GM19328 (cell line): ENCODE measurements at regions not wholly inside any gene's neighbourhood (a gene's known extent, or its start where the extent isn't known, plus 50 kb on each side); places are given as distances from the start of the nearest gene placed in this dataset.

Experiments
- ATAC-seq: cut with Tn5 transposase; IDR thresholded peaks from one replicate; pipeline ENCODE4 v1.9.1; 2021; ENCODE audit warnings: mild to moderate bottlenecking, moderate library complexity; ENCODE audit not compliant: unreplicated experiment

DNA sequence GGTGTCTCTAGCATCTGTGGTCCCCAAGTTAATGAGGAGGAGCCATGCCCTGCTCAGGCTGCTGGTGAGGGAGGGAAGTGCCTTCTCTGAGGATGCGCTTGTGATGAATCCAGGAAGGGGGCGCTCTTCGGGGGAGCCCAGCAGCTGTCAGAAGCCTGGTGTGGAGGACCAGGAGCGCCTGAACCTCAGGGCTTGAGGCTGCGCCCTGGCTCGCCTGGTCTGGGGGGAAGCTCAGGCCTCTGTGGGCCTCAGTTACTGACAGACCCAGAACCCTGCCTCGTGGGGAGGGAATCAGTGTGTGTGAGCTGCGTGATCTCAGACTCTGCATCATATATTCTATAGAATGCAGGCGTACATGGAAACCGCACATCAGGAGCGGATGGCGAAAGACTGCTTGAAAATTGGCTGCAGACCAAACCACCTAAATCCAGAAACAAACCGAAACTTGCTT lies 126.1 kb downstream of the SEC14L1 start:
- ATAC-seq: no peak

DNA sequence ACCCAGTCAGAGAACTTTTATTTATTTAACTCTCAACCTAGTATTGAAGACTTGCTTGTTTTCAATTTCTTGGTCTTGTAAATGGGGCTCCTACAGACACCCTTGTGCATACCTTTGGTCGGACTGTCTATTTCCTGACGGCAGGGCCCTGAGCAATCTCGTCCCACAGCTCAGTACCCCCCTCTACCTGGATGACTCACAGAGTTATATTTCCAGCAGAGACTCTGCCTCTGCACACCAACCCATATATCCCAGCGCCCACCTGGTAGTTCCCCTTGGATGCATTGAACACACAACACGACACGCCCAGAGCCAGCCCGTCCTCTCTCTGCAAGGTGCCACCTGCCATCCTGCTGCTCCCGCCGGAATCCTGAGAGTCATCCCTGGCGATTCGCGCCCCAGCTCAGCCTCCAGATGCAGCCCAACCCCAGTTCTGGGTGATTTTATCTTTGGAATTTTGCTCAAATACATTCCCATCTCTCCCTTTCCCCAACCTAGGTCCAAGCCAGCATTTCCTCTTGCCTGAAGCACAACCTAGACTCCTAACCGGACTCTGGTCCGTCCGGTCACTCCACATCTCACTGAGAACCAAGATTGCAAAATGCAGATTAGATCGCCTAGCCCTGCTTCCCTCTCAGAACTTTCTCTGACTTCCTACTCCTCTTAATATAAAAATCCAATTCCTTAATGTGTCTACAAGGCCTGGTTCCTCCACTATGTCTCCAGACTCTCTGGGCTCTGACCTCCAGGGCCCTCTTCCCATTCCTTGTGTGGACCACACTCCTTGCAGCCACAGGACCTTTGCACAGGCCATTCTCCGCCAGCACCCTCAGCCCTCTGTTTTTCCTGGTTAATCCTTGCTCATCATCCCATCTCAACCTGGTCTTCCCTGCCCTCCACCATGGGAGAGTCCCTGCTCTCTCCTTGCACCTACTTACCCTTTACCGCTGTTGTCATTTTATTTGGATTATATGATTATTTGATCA lies 129.2 kb downstream of the SEC14L1 start:
- no peak for ATAC-seq

DNA sequence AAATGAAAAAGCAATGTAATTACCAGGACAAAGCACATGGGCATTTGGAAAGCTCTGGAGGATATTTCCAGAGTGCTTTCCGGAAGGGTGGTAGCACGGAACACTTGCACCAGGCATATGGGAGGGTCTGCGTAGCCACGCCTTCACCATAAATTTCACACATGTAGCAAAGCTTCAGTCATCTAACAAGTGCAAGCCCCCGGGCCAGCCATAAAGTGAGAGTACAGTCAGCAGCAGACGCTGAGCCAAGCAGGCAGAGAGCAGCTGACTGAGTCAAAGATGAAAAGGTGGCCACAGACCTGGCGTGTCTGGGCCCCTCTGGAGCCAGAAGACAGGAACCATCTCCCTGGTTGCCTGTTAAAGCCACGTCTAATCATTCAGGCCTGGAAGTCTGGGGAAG lies 130.6 kb downstream of the SEC14L1 start:
- no peak for ATAC-seq

DNA sequence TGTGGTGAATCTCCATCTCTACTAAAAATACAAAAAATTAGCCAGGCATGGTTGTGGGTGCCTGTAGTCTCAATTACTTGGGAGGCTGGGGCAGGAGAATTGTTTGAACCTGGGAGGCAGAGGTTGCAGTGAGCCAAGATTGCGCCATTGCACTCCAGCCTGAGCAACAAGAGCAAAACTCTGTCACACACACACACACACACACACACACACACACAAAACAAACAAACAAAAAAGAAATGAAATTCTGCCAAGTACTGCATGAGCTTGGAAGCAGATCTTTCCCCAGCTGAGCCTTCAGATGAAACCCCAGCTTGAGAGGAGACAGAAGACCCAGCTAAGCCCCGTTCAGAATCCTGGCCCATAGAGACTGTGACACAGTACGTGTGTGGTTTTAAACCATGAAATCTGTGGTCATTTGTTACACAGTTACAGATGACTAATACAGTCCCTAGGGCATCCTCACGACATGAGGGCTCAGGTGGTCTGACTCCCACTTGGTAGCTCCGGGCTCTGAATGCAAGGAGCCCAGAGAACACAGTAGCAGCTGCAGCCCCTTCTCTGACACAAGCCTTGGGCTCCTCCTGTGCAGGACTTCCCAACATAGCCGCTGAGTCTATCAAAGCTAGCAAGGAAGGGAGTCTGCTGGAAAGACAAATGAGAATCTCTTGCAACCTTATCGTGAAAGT lies 132.8 kb downstream of the SEC14L1 start:
- ATAC-seq: no peak

DNA sequence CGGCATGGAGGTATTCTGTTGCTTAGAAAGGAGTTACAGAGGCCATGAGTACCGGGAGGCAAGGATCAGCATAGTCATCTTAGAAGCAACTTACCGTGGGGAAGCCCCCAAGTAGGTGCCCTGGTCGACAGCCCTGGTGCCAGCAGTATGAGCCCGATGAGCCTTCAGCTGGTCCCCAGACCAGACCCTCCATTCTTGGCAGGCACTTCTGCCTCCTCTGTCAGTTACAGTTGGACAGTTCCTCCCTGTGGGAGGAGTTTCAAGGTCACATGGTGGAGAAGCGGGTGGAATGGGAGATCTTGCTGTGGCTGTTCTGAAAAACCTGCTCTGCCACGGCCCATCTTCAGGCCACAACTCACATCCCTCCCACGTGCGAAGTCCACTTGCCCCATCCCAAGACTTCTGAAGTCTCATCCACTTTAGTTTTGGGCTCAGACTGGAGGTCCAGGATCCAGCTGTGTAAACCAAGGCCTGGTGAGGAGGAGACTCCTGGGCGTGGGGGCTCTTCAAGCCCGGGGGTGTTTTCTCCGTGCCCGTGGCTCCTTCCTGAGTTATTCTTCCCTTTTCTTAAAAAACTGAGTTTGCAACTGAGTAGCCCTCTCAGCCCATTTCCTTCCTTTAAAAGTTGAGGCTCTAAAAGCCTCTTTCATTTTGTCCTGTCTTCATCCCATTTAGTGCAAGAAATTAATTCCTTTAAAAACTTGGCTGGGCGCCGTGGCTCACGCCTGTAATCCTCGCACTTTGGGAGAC lies 133.5 kb downstream of the SEC14L1 start:
- ATAC-seq: no peak

DNA sequence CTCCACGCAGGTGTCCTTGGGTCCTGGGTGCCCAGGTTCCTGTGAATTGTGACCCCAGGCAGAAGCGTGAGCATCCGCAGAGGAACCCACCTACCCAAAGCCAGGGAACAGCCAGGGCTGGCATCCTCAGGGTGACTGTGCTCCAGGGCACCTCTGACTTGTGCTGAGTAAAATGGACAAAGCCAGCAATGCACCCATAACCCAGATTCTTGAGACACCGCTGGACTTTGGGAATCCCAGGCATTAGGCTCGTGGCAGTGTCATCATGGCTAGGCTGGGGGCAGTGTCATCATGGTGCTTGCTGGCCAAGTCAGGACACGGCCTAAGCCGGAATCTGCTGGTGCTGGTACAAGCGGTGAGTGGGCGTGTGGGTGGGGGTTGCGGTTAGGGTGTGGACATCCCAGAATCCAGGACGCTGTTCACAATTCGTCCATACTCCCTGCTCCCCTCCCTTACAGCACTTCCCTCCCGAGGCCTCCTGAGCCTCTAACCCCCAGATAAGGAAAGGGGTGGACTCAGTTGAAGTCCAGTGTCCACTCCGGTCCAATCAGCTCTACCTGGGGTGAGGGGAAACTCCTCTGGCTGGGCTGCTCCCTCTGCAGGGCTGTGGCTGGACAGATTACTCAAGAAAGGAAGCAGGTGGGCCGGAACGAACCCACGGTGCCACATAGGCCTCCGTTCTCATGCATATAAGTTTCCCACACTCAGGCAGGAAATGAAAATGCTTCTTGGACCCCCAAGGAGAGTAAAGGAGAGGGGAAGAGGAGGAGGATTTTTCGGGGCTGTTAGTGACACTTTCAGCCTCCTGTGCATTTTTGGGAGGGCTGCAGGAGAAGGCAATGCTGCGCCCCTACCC lies 138.9 kb downstream of the SEC14L1 start:
- no peak for ATAC-seq

DNA sequence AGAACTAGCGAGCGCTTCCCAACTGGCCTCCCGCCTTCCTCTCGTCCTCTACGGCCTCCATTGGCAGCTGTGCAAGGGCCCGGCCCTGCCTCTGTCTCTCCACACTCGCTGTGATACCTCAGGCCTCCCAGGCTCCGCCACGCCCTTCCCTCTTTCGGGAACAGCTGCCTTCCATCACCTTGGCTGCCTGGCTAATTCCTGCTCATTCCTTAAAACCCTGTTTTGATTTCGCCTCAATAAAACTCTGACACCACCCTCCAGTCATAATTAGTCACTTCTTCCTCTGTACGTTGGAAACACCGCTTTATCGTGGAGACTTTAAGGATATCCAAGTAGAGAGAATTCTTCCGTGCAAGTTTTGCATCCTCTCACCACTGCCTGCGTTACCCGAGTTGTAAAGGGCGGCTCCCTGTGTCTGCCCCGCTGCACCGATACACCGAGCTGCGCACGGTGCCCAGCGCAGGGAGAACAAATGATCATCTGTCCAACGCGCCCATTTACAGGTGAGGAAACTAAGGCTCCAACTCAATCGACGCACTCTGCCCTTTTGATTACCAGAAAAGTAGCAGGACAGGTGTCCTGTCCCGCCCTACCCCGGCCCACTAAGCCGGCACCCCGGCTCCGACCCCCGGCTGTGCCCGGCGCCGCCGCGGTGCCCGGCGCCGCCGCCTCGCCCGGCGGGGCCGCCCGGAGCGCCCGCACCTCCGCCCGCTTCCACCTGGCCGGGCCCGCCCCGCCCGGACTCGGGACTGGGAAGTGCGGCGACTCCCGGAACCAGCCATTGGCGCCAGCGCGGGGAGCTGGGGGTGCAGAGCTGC lies 139.7 kb downstream of the SEC14L1 start:
- ATAC-seq: no peak

DNA sequence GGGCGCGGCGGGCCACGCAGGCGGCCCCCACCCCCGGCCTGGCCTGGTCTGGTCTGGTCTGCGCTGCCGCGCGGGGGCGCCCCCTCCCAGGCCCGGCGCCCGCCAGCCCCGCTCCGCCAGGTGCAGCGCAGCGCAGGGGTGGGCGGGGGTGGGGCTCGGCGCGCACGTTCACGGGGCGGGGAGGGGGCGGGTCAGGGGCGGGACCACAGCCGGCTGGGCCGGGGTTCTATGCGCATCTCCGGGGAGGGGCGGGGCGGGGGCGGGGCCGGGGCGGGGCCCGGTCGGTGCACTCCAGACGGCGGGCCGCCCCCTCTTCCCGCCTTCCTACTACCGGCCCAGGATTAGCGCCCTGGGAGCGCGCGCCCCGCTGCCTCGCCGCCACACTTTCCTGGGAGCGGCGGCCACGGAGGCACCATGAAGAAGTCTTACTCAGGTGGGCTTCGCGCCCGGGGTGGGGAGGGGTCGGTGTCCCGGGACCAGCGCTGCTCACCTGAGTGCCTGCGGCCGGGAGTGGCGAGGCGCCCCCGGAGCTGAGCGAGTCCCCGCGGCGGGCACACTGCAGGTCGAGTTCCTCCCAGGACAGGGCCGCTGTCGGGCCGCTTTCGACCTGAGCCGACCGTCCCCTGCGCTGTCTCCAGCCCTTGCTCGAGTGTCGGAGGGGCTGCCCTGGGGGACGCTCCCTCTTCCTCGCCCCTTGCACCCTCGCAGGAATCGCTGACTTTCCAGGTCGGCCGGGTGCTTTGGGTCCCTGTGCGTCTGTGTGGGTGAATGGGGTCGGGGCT lies 140.5 kb downstream of the SEC14L1 start:
- no peak for ATAC-seq

DNA sequence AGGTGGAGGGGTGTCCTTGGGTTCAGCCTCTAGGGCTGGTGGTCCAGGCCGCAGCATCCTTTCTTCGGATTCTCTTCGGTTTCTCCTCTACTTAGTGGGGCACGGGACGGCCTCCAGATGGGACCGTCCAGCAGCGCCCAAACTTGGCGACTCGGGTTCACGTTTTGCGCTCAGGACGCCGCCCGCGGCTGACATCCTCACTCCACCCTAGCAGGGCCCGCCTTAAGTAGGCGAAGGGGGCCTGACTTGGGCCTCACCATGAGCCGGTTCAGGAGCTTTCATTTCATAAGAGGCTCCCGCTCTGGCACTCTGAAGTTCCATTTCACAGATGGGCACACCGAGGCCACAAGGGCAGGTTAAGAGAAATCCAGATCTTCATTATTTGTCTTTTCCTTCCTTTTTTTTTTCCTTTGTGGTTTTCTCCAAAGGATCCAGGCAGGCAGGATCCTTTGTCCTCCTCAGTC lies 141.2 kb downstream of the SEC14L1 start:
- no peak for ATAC-seq

DNA sequence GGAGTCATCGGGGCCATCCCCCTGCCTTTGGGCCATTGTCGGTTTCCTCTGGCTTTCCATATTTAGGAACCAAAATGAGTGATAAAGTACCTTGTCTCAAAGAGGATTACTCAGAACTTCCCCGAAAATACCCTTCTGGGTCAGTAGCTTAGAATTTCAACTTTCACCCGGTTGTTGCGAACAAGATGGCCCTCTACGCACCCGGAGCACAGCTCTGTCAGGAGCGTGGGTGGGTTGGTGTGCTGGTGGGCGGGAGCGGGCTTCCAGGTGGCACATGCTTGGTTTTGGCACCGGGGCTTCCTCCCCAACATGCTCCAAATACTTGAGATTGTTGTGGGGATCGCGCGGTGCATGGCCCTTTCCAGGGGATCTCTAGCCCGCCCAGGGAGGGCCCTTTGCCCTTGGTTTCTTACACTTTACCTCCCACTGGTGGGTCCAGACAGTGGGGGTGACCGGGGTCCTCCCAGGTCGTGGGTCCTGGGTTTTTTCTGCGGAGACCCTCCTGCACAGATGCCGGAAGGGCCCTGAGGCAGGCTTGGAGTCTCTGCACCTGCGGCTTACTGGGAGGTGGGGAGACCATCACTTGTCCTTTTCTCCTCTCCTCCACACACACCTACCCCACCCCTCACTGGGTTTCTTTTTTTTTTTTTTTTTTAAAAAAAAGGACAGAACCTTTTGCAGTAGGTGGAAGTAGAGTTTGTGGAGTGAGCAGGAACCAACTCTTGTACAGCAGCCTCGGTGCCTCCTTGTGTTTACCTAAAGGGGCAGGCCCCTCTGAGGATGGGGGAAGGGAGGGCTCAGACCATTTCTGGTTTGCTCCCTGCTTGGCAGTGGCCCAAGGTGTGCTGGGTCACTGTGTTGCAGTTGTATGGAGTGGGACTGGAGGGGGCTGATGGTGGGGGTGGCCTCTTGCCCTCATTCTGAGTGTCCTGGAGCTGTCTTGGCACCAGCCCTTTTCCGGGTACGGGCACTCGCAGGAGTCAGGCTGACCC lies 142.1 kb downstream of the SEC14L1 start:
- no peak for ATAC-seq

DNA sequence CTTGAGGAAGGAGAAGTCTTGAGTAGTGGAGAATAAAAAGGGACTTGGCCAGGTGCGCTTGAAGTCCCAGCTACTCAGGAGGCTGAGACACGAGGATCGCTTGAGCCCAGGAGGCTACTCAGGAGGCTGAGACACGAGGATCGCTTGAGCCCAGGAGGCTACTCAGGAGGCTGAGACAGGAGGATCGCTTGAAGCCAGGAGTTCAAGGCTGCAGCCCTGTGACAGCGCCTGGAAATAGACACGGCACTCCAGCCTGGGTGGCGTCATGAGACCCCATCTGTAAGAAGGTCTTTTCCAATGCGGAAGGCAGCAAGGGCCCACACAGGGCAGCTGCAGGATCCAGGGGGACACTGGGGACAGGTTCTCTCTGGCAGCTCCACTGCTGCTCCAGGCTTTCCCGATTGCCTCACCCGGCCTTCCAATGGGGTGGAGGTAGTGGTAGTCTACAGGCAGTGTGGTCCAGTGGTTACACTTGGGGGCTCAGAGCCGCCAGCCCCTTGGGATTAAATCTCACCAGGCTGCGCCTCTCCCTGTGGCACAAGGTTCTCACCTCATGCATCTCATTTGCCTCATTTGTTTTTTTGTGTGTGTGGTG lies 143.4 kb downstream of the SEC14L1 start:
- no peak for ATAC-seq

DNA sequence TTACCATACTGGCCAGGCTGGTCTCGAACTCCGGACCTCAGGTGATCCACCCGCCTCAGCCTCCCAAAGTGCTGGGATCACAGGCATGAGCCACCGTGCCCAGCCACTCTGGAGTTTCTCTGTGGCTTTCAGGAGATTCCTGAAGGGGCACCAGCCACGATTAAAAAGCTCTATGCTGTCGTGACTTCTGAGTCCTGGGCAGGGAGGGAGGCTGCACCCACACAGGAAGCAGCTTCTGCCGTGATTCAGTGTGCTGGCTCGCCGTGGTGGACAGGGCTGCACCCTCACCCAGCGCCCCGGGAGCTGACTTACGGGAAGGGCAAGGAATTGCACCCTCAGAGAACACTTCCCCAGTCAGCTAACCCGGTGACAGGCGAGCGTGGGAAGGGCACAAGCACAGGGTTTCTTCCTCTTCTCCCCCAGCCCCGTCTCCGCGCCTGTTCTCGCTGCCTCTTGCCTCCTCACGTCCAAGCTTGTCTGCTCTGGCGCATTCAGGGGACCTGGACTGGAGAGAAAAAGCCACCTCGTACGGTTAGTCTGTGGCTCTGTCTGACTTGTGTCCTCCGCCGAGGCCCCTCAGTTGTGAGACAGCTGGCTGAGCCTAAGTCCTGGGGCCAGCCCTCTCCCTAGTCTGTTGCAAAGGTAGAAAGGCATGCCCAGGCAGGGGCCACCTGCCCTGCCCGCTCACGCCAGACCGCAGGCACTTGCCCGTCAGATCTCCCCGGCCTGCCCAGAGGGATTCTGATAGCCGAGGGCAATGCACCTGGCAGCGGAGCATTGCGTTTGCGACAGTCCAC lies 145.0 kb downstream of the SEC14L1 start:
- ATAC-seq: no peak

DNA sequence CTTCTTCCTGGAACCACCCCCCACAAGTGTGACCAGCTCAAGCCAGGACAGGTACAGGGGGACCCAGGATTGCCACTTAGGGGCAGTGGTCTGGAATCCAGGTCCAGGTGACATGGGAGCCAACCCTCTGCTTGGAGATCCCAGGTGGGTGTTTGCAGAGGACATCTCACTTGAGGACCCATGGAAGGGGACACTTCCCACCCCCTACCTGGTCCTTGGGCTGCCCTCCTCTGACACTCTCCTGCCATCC lies 145.5 kb downstream of the SEC14L1 start:
- no peak for ATAC-seq

DNA sequence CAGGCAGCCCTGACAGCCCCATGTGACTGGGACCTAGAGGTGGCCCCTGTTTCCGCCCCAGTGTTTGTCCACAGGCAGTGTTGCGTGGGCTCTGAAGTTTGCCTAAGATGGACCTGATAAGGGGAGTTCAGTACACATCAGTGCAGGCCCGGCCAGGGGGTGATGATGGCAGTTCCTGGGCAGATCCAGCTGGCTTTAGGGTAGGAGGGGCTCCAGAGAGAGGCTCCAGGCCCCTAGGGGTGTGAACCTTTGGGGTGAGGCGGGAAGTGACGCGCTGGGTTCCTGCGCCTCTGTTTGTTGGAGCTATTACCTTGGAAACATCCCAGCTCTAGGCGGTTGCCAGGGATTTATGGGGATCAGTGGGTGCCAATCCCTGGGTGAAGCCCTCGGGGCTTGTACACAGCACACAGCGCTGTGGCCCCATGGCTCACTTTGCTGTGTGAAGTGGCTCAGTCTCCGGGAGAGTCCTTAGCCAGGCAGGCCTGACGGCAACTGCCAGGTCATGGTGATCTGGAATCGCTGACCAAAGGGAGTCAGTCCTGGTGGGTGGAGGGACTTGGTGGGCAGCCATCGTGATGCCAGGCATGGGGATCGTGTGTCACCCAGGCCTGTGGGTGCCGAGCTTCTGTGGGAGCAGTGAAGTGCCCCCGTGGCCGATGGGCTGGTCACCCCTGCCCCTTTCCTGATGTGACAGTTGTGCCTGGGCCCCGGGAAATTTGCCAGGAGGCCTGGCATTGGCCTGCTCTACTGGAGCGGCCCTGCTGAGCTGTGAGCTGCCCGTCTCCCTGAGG lies 146.1 kb downstream of the SEC14L1 start:
- ATAC-seq: no peak

DNA sequence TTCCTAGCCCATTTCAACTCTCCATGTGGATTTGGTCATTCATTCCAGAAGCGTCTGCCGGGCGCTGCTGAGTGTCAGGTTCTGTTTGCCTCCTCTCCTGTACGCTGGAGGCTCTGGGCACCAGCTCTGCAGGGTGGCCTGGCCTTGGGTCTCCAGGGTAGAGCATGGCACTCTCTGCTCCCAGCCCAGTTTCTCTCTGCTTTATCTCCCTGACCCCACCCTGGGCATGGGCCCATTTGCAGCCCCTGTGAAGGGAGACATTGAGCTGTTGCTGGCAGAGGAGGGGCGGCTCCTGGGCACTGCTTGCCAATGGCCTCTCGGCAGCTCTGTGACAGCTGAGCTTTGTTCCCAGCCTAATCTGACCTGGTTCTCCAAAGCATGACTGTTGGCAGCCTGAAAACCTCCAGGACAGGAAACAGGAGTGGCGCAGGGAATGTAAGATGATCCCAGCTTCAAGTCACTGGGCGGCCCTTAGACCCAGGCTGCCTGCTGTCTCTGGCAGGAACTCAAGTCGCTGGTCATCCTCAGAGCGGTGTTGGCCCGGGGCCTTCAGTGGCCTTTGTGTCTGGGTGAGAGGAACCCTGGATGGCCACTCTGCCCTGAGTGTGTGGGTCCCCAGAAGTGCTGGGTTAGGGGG lies 146.8 kb downstream of the SEC14L1 start:
- ATAC-seq: no peak
